ENCODE measurements at regions not wholly inside any gene's neighbourhood (a gene's known extent, or its start where the extent isn't known, plus 50 kb on each side); places are given as distances from the start of the nearest gene placed in this dataset.

DNA sequence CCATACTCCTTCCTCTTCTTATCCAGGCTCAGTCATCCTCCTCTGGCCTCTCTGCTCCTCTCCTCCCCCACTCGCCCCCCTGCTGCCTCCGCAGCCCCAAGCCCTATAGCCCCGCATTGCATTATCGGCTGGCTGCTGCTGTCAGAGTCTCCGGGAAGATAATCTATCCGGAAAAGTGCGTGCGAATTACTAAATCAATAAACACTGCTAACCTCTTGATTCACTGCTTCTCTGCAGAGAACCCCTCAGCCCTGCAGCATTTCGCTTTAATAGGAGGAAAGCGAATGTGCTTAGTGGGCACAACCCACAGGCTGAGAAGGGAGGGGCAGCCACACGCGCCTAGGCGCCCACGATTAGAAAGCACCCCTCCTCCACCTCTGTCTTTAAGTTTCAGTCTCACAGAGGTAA lies 167.6 kb downstream of the ABHD5 start:
- no peak for TF ChIP-seq POLR2A (IDR thresholded peaks at IDR 0.05; ENCODE audit: low read length)
- no peak for TF ChIP-seq GATA1 (IDR thresholded peaks at IDR 0.05; ENCODE audit: low read depth, low read length)
